ENCODE measurements at regions not wholly inside any gene's neighbourhood (a gene's known extent, or its start where the extent isn't known, plus 50 kb on each side); places are given as distances from the start of the nearest gene placed in this dataset.

DNA sequence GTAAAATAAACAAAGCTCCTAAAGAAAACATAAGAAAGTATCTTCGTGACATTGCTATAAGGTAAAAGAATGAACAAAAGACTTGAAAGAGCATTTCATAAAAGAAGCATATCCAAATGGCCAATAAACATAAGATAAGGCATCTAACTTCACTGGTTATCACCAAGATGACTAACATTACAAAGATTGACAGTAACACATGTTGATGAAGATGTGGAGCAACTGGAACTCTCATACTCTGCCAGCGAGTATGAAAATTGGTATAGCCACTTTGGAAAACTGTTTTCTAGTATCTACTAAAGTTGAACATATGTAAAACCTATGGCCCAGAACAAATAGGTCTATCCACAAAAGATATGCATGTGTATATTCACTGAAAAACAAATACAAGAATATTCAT lies 150.5 kb downstream of the SNX18 start:
- no peak for ATAC-seq
- ChIA-PET CTCF (no interaction called here), POLR2A (no interaction called here)
- intact Hi-C loops (cut with DNase I, micrococcal nuclease), result no loop called here
- DNase-seq, result no peak
- Mint-ChIP-seq H3K9me3 (ENCODE audit: low read depth) (peaks cover 13% of the 10 kb centered on the region), H3K4me3 (no peak overlapping the region), H3K27ac (no peak overlapping the region), H3K36me3 (ENCODE audit: low read depth) (no peaks in the 10 kb centered on the region), H3K27me3 (no peaks in the 10 kb centered on the region), H3K4me1 (peaks cover 22% of the 10 kb centered on the region)

DNA sequence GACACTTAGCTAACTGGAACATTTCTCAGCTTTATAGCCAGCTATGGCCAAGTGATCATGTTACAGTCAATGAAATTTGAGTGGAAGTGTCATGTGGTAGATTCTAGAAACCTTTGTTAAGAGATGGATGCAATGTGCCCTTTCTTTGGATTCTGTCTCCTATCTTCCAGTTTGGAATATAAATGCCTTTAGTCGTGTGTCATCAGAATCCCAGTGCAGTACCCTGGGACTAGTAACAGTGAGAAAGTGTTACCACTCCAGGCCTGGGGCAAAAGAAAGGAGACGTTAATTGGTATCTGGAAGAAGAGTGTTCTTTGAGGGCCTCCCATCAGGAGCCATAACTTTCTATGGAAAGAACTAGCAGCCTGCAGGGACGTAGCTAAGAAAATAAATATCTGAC lies 149.6 kb downstream of the SNX18 start:
- no peak for DNase-seq
- H3K4me3 Mint-ChIP-seq, result no peak overlapping the region
- H3K4me1 Mint-ChIP-seq, result peaks cover 18% of the 10 kb centered on the region
- no peaks in the 10 kb centered on the region for H3K36me3 Mint-ChIP-seq (ENCODE audit: low read depth)
- intact Hi-C loops (cut with DNase I, micrococcal nuclease), result no loop called here
- ChIA-PET POLR2A (no interaction called here), CTCF (interaction anchor here (0.8 to 1.1 kb wide), 2 partner anchors 91 to 335 kb away, joined by 3 read pairs; no protein-coding TSS in a partner anchor)
- ATAC-seq, result no peak
- no peaks in the 10 kb centered on the region for H3K27me3 Mint-ChIP-seq
- no peak overlapping the region for H3K27ac Mint-ChIP-seq
- H3K9me3 Mint-ChIP-seq (ENCODE audit: low read depth), result peaks cover 8% of the 10 kb centered on the region

- no peak overlapping the region for H3K27ac Mint-ChIP-seq
- ChIA-PET POLR2A (no interaction called here), CTCF (no interaction called here)
- no peaks in the 10 kb centered on the region for H3K4me1 Mint-ChIP-seq
- ATAC-seq (no peak), DNase-seq (no peak)
- H3K36me3 Mint-ChIP-seq (ENCODE audit: low read depth), result no peaks in the 10 kb centered on the region
- H3K27me3 Mint-ChIP-seq, result no peaks in the 10 kb centered on the region
- H3K9me3 Mint-ChIP-seq (ENCODE audit: low read depth), result peaks cover 7% of the 10 kb centered on the region
- no peak overlapping the region for H3K4me3 Mint-ChIP-seq
- intact Hi-C loops (cut with DNase I, micrococcal nuclease), result no loop called here
Measured at GRCh38 chr5:54663866-54664265, 146.3 kb downstream of the SNX18 start.

GRCh38 chr5:54661111-54661510 lies 143.6 kb downstream of the SNX18 start:
- H3K4me3 Mint-ChIP-seq, result no peak overlapping the region
- DNase-seq (no peak), ATAC-seq (no peak)
- CTCF ChIA-PET, result no interaction called here
- H3K27ac Mint-ChIP-seq, result no peak overlapping the region
- no peaks in the 10 kb centered on the region for H3K9me3 Mint-ChIP-seq (ENCODE audit: low read depth)
- no peaks in the 10 kb centered on the region for H3K4me1 Mint-ChIP-seq
- intact Hi-C loops (cut with DNase I, micrococcal nuclease), result no loop called here
- POLR2A ChIA-PET, result no interaction called here
- H3K27me3 Mint-ChIP-seq, result no peaks in the 10 kb centered on the region
- H3K36me3 Mint-ChIP-seq (ENCODE audit: low read depth), result no peaks in the 10 kb centered on the region

GRCh38 chr5:54659700-54660131 lies 142.2 kb downstream of the SNX18 start:
- Mint-ChIP-seq H3K27ac (no peak overlapping the region), H3K36me3 (ENCODE audit: low read depth) (no peaks in the 10 kb centered on the region), H3K4me1 (no peaks in the 10 kb centered on the region), H3K9me3 (ENCODE audit: low read depth) (no peaks in the 10 kb centered on the region), H3K27me3 (no peaks in the 10 kb centered on the region), H3K4me3 (no peak overlapping the region)
- intact Hi-C loops (cut with DNase I, micrococcal nuclease), result no loop called here
- no peak for DNase-seq
- ChIA-PET CTCF (interaction anchor here (0.6 to 1.9 kb wide), 3 partner anchors 10 to 234 kb away, joined by 4 to 5 read pairs (median 5); no protein-coding TSS in a partner anchor), POLR2A (no interaction called here)
- no peak for ATAC-seq

GRCh38 chr5:54658010-54658409 lies 140.5 kb downstream of the SNX18 start:
- Mint-ChIP-seq H3K9me3 (ENCODE audit: low read depth) (no peaks in the 10 kb centered on the region), H3K27me3 (no peaks in the 10 kb centered on the region), H3K4me3 (no peak overlapping the region), H3K4me1 (no peaks in the 10 kb centered on the region), H3K27ac (no peak overlapping the region), H3K36me3 (ENCODE audit: low read depth) (no peaks in the 10 kb centered on the region)
- intact Hi-C loops (cut with DNase I, micrococcal nuclease), result no loop called here
- ChIA-PET CTCF (no interaction called here), POLR2A (no interaction called here)
- ATAC-seq (no peak), DNase-seq (no peak)

GRCh38 chr5:54656261-54656728 lies 138.7 kb downstream of the SNX18 start:
- ChIA-PET POLR2A (no interaction called here), CTCF (no interaction called here)
- Mint-ChIP-seq H3K27me3 (no peaks in the 10 kb centered on the region), H3K4me1 (no peaks in the 10 kb centered on the region), H3K9me3 (ENCODE audit: low read depth) (no peaks in the 10 kb centered on the region), H3K36me3 (ENCODE audit: low read depth) (no peaks in the 10 kb centered on the region), H3K4me3 (no peak overlapping the region), H3K27ac (no peak overlapping the region)
- DNase-seq, result no peak
- ATAC-seq, result no peak
- intact Hi-C loops (cut with DNase I, micrococcal nuclease), result no loop called here

- intact Hi-C loops (cut with DNase I, micrococcal nuclease), result no loop called here
- ATAC-seq (no peak), DNase-seq (no peak)
- ChIA-PET POLR2A (no interaction called here), CTCF (no interaction called here)
- Mint-ChIP-seq H3K4me3 (no peak overlapping the region), H3K36me3 (ENCODE audit: low read depth) (no peaks in the 10 kb centered on the region), H3K4me1 (no peaks in the 10 kb centered on the region), H3K27me3 (no peaks in the 10 kb centered on the region), H3K27ac (no peak overlapping the region), H3K9me3 (ENCODE audit: low read depth) (no peaks in the 10 kb centered on the region)
Measured at GRCh38 chr5:54655761-54656160, 138.2 kb downstream of the SNX18 start.

- Mint-ChIP-seq H3K36me3 (ENCODE audit: low read depth) (no peaks in the 10 kb centered on the region), H3K4me1 (no peaks in the 10 kb centered on the region), H3K4me3 (no peak overlapping the region), H3K27ac (no peak overlapping the region), H3K27me3 (no peaks in the 10 kb centered on the region), H3K9me3 (ENCODE audit: low read depth) (no peaks in the 10 kb centered on the region)
- ChIA-PET CTCF (no interaction called here), POLR2A (no interaction called here)
- intact Hi-C loops (cut with DNase I, micrococcal nuclease), result no loop called here
- no peak for ATAC-seq
- DNase-seq, result no peak
Measured at GRCh38 chr5:54655266-54655665, 137.7 kb downstream of the SNX18 start.

GRCh38 chr5:54653956-54654614 lies 136.5 kb downstream of the SNX18 start:
- Mint-ChIP-seq H3K9me3 (ENCODE audit: low read depth) (no peaks in the 10 kb centered on the region), H3K27ac (no peak overlapping the region), H3K4me1 (no peaks in the 10 kb centered on the region), H3K27me3 (no peaks in the 10 kb centered on the region), H3K4me3 (no peak overlapping the region), H3K36me3 (ENCODE audit: low read depth) (no peaks in the 10 kb centered on the region)
- intact Hi-C loops (cut with DNase I, micrococcal nuclease), result no loop called here
- no peak for DNase-seq
- CTCF ChIA-PET, result no interaction called here
- ATAC-seq, result no peak
- POLR2A ChIA-PET, result no interaction called here

GRCh38 chr5:54651482-54652076 lies 134.0 kb downstream of the SNX18 start:
- ChIA-PET POLR2A (no interaction called here), CTCF (interaction anchor here (0.7 to 1.0 kb wide), 2 partner anchors 10 to 519 kb away, joined by 3 read pairs; no protein-coding TSS in a partner anchor)
- H3K4me1 Mint-ChIP-seq, result peaks cover 13% of the 10 kb centered on the region
- H3K27me3 Mint-ChIP-seq, result no peaks in the 10 kb centered on the region
- ATAC-seq (no peak), DNase-seq (no peak)
- no peaks in the 10 kb centered on the region for H3K36me3 Mint-ChIP-seq (ENCODE audit: low read depth)
- intact Hi-C loops (cut with DNase I, micrococcal nuclease), result no loop called here
- H3K27ac Mint-ChIP-seq, result no peak overlapping the region
- no peak overlapping the region for H3K4me3 Mint-ChIP-seq
- H3K9me3 Mint-ChIP-seq (ENCODE audit: low read depth), result peaks cover 2% of the 10 kb centered on the region

GRCh38 chr5:54649041-54649504 lies 131.5 kb downstream of the SNX18 start:
- Mint-ChIP-seq H3K27me3 (no peaks in the 10 kb centered on the region), H3K36me3 (ENCODE audit: low read depth) (no peaks in the 10 kb centered on the region), H3K9me3 (ENCODE audit: low read depth) (peaks cover 2% of the 10 kb centered on the region), H3K27ac (no peak overlapping the region), H3K4me1 (peaks cover 38% of the 10 kb centered on the region), H3K4me3 (no peak overlapping the region)
- DNase-seq, result no peak
- no peak for ATAC-seq
- intact Hi-C loops (cut with DNase I, micrococcal nuclease), result loop anchor here (5.0 to 10.0 kb wide), 2 partner anchors 132 to 134 kb away; partner anchors contain the start of gene SNX18 (in 2 of the 2)
- ChIA-PET CTCF (no interaction called here), POLR2A (no interaction called here)

Data from activated CD4-positive, alpha-beta T cell treated with anti-CD3 and anti-CD28 coated beads for 36 hours (primary cell).